ENCODE measurements at regions not wholly inside any gene's neighbourhood (a gene's known extent, or its start where the extent isn't known, plus 50 kb on each side); places are given as distances from the start of the nearest gene placed in this dataset.

GRCh38 chr9:109683521-109683920, 96.5 kb upstream of the PALM2AKAP2 start:
- 75 to 86% methylated on average over 3 of the region's 3 CpGs for WGBS, 2 donors
- H3K36me3 ChIP-seq: no peaks in the 10 kb centered on the region
- no peak for ATAC-seq (ENCODE audit: low FRiP score in 2 of 2)
- no peaks in the 10 kb centered on the region for H3K9me3 ChIP-seq
- no peak overlapping the region for H3K27ac ChIP-seq
- H3K4me1 ChIP-seq: no peaks in the 10 kb centered on the region
- no peak for TF ChIP-seq POLR2AphosphoS5 (IDR thresholded peaks at IDR 0.05)
- TF ChIP-seq, protein P1, sequence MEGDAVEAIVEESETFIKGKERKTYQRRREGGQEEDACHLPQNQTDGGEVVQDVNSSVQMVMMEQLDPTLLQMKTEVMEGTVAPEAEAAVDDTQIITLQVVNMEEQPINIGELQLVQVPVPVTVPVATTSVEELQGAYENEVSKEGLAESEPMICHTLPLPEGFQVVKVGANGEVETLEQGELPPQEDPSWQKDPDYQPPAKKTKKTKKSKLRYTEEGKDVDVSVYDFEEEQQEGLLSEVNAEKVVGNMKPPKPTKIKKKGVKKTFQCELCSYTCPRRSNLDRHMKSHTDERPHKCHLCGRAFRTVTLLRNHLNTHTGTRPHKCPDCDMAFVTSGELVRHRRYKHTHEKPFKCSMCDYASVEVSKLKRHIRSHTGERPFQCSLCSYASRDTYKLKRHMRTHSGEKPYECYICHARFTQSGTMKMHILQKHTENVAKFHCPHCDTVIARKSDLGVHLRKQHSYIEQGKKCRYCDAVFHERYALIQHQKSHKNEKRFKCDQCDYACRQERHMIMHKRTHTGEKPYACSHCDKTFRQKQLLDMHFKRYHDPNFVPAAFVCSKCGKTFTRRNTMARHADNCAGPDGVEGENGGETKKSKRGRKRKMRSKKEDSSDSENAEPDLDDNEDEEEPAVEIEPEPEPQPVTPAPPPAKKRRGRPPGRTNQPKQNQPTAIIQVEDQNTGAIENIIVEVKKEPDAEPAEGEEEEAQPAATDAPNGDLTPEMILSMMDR (IDR thresholded peaks at IDR 0.05): no peak
- TF ChIP-seq EP300 (IDR thresholded peaks at IDR 0.05): no peak
- no peak for TF ChIP-seq POLR2A (IDR thresholded peaks at IDR 0.05)
- no peaks in the 10 kb centered on the region for H3K27me3 ChIP-seq
- no peak for DNase-seq
- no peak overlapping the region for H3K4me3 ChIP-seq

DNA sequence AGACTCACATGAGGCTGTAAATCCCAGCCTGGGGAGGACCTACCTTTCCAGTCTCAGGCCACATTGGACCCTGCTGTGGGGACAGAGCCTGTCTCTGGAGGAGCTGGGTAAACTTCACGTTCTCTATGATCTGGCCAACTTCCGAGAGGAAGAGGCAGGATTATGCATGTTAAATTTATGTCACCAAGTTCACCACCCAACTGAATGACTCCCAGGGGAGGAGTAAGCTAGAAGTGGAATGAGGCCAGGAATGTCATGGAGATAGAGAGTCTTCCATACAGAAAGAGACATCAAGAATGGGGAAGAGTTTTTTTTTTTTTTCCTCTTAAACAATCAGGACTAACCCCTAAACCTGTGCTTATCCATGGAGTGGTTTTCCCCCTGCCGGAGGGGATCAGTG, 90.3 kb upstream of the PALM2AKAP2 start:
- DNase-seq: no peak
- WGBS, 2 donors: 77 to 79% methylated on average over 3 of the region's 3 CpGs
- Histone ChIP-seq H3K4me3 (no peak overlapping the region), H3K27me3 (no peaks in the 10 kb centered on the region), H3K9me3 (no peaks in the 10 kb centered on the region), H3K27ac (no peak overlapping the region), H3K36me3 (no peaks in the 10 kb centered on the region), H3K4me1 (no peaks in the 10 kb centered on the region)
- no peak for ATAC-seq (ENCODE audit: low FRiP score in 2 of 2)
- TF ChIP-seq, protein P1 (IDR thresholded peaks at IDR 0.05): no peak
- TF ChIP-seq POLR2AphosphoS5 (IDR thresholded peaks at IDR 0.05): no peak

GRCh38 chr9:109699019-109699418, 81.0 kb upstream of the PALM2AKAP2 start:
- no peak overlapping the region for H3K4me3 ChIP-seq
- DNase-seq (no peak), ATAC-seq (ENCODE audit: low FRiP score in 2 of 2) (no peak)
- no peaks in the 10 kb centered on the region for H3K9me3 ChIP-seq
- no peak for TF ChIP-seq POLR2AphosphoS5 (IDR thresholded peaks at IDR 0.05)
- TF ChIP-seq, protein P1 (IDR thresholded peaks at IDR 0.05): no peak
- TF ChIP-seq EP300 (IDR thresholded peaks at IDR 0.05): no peak
- TF ChIP-seq POLR2A (IDR thresholded peaks at IDR 0.05): no peak
- H3K36me3 ChIP-seq: no peaks in the 10 kb centered on the region
- H3K27me3 ChIP-seq: no peaks in the 10 kb centered on the region
- H3K27ac ChIP-seq: no peak overlapping the region
- no peaks in the 10 kb centered on the region for H3K4me1 ChIP-seq
- 71 to 85% methylated on average over 2 of the region's 2 CpGs for WGBS, 2 donors

GRCh38 chr9:109704546-109704945, 75.5 kb upstream of the PALM2AKAP2 start:
- Histone ChIP-seq H3K36me3 (no peaks in the 10 kb centered on the region), H3K27me3 (no peaks in the 10 kb centered on the region), H3K9me3 (no peaks in the 10 kb centered on the region), H3K4me3 (no peak overlapping the region), H3K4me1 (peaks cover 0 to 4% (median 0%) of the 10 kb centered on the region in 4 donors), H3K27ac (no peak overlapping the region)
- TF ChIP-seq POLR2AphosphoS5 (IDR thresholded peaks at IDR 0.05): no peak
- ATAC-seq (ENCODE audit: low FRiP score in 2 of 2) (no peak), DNase-seq (no peak)
- WGBS, 2 donors: 76 to 77% methylated on average over 2 of the region's 2 CpGs

GRCh38 chr9:109705515-109705914, 74.5 kb upstream of the PALM2AKAP2 start:
- TF ChIP-seq POLR2AphosphoS5 (IDR thresholded peaks at IDR 0.05) (no peak), EP300 (IDR thresholded peaks at IDR 0.05) (no peak), POLR2A (IDR thresholded peaks at IDR 0.05) (no peak)
- TF ChIP-seq, protein P1 (IDR thresholded peaks at IDR 0.05): no peak
- ATAC-seq (ENCODE audit: low FRiP score in 2 of 2): no peak
- H3K9me3 ChIP-seq: no peaks in the 10 kb centered on the region
- H3K36me3 ChIP-seq: no peaks in the 10 kb centered on the region
- H3K27ac ChIP-seq: no peak overlapping the region
- no peak for DNase-seq
- peaks cover 0 to 4% (median 0%) of the 10 kb centered on the region in 4 donors for H3K4me1 ChIP-seq
- H3K27me3 ChIP-seq: no peaks in the 10 kb centered on the region
- H3K4me3 ChIP-seq: no peak overlapping the region
